ENCODE measurements at regions not wholly inside any gene's neighbourhood (a gene's known extent, or its start where the extent isn't known, plus 50 kb on each side); places are given as distances from the start of the nearest gene placed in this dataset.

GRCh38 chr5:164048359-164048926 is 543.0 kb downstream of the MAT2B start:
- TF ChIP-seq POLR2A (IDR thresholded peaks at IDR 0.05; ENCODE audit: low read length) (no peak), GATA1 (IDR thresholded peaks at IDR 0.05; ENCODE audit: low read depth, low read length) (no peak)
